Calu3 (cell line): ENCODE measurements at regions not wholly inside any gene's neighbourhood (a gene's known extent, or its start where the extent isn't known, plus 50 kb on each side); places are given as distances from the start of the nearest gene placed in this dataset.

Experiments
- BruUV-seq: library from RNA; stranded (reverse); fragments of 400-500 nt; replicated peaks from 2 replicates; lab custom pipeline; 2021; lab: Mats Ljungman, UMichigan
- CTCF ChIA-PET: fragments of 300-600 bp; sonication (Branson Sonifier 250); formaldehyde crosslinking; loops from one replicate; lab custom pipeline; 2022; ENCODE audit warnings: antibody characterized with exemption; lab: Charles Lee
- DNase-seq: peaks from one replicate; pipeline ENCODE4 v3.0.0; 2022
- H3K27ac Mint-ChIP-seq: one replicate; pipeline ENCODE4 v1.8.0; 2022; ENCODE audit warnings: mixed read lengths; ENCODE audit not compliant: unreplicated experiment
- H3K27me3 Mint-ChIP-seq: one replicate; pipeline ENCODE4 v1.8.0; 2022; ENCODE audit warnings: mixed read lengths; ENCODE audit not compliant: unreplicated experiment
- H3K36me3 Mint-ChIP-seq: one replicate; pipeline ENCODE4 v1.8.0; 2022; ENCODE audit warnings: mild to moderate bottlenecking, moderate library complexity, mixed read lengths; ENCODE audit not compliant: insufficient read depth, unreplicated experiment
- H3K4me1 Mint-ChIP-seq: one replicate; pipeline ENCODE4 v1.8.0; 2022; ENCODE audit warnings: mild to moderate bottlenecking, low read depth, mixed read lengths; ENCODE audit not compliant: unreplicated experiment
- H3K4me3 Mint-ChIP-seq: one replicate; pipeline ENCODE4 v1.8.0; 2022; ENCODE audit warnings: mild to moderate bottlenecking, low read depth, moderate library complexity, mixed read lengths; ENCODE audit not compliant: unreplicated experiment
- H3K9me3 Mint-ChIP-seq: one replicate; pipeline ENCODE4 v1.8.0; 2022; ENCODE audit warnings: low read depth, mixed read lengths; ENCODE audit not compliant: unreplicated experiment
- CTCF ChIP-seq: fragments of 200-600 bp; IDR thresholded peaks from one replicate; pipeline ENCODE4 v1.8.0; 2022; ENCODE audit warnings: antibody characterized with exemption; ENCODE audit not compliant: unreplicated experiment
- intact Hi-C: fragments of 100-400 bp; cut with micrococcal nuclease; formaldehyde crosslinking; loops from one replicate; pipeline ENCODE4 v1.10.0; 2022; ENCODE audit not compliant: unreplicated experiment

GRCh38 chrX:43188296-43188695, 410.3 kb upstream of the PPP1R2C start:
- CTCF ChIA-PET = no interaction called here
- DNase-seq = no peak
- Mint-ChIP-seq H3K4me1 (no peaks in the 10 kb centered on the region), H3K27me3 (no peaks in the 10 kb centered on the region), H3K9me3 (peaks cover 2% of the 10 kb centered on the region), H3K27ac (no peak overlapping the region), H3K36me3 (no peaks in the 10 kb centered on the region), H3K4me3 (no peak overlapping the region)
- no peak for TF ChIP-seq CTCF
- BruUV-seq = no TSS peak
- intact Hi-C loops = no loop called here

- Mint-ChIP-seq H3K4me1 (no peaks in the 10 kb centered on the region), H3K27ac (no peak overlapping the region), H3K36me3 (no peaks in the 10 kb centered on the region), H3K9me3 (peaks cover 18% of the 10 kb centered on the region), H3K27me3 (no peaks in the 10 kb centered on the region), H3K4me3 (no peak overlapping the region)
- intact Hi-C loops = no loop called here
- BruUV-seq = no TSS peak
- TF ChIP-seq CTCF = no peak
- no peak for DNase-seq
- CTCF ChIA-PET = interaction anchor here (0.7 kb wide), 1 partner anchor 12 kb away, joined by 4 read pairs; no protein-coding TSS in a partner anchor
Observed at GRCh38 chrX:43211570-43211969, 433.6 kb upstream of the PPP1R2C start.

- Mint-ChIP-seq H3K9me3 (peaks cover 3% of the 10 kb centered on the region), H3K4me1 (no peaks in the 10 kb centered on the region), H3K4me3 (no peak overlapping the region), H3K36me3 (no peaks in the 10 kb centered on the region), H3K27ac (no peak overlapping the region), H3K27me3 (no peaks in the 10 kb centered on the region)
- intact Hi-C loops = no loop called here
- no peak for TF ChIP-seq CTCF
- DNase-seq = no peak
- no TSS peak for BruUV-seq
- CTCF ChIA-PET = interaction anchor here (1.1 kb wide), 1 partner anchor 435 kb away, joined by 3 read pairs; no protein-coding TSS in a partner anchor
Observed at GRCh38 chrX:43218198-43218597, 437.9 kb upstream of the MAOA start.

GRCh38 chrX:43224496-43224895, 431.6 kb upstream of the MAOA start:
- Mint-ChIP-seq H3K36me3 (no peaks in the 10 kb centered on the region), H3K27me3 (no peaks in the 10 kb centered on the region), H3K4me3 (no peak overlapping the region), H3K9me3 (no peaks in the 10 kb centered on the region), H3K27ac (no peak overlapping the region), H3K4me1 (peaks cover 10% of the 10 kb centered on the region)
- CTCF ChIA-PET = no interaction called here
- intact Hi-C loops = no loop called here
- DNase-seq = no peak
- TF ChIP-seq CTCF = no peak
- no TSS peak for BruUV-seq
